ENCODE measurements at regions not wholly inside any gene's neighbourhood (a gene's known extent, or its start where the extent isn't known, plus 50 kb on each side); places are given as distances from the start of the nearest gene placed in this dataset.
"Not testable (repeated sequence)": the region's sequence is repeated elsewhere in the genome, so short reads cannot be mapped to it uniquely, and the experiment has no call there.

DNA sequence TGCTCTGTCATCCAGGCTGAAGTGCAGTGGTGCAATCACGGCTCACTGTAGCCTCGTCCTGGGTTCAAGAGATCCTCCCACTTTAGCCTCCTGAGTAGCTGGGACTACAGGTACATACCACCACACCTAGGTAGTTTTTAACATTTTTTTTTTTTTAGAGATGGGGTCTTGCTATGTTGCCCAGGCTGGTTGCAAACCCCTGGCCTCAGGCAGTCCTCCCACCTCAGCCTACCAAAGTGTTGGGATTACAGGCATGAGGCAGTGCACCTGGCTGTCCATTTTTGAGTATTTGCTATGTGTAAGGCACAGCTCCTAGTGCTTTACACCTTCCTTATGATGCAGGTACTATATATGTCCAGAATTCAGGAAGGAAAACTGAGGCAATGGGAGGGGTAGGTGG, 138.8 kb upstream of the ZNF536 start:
- DNase-seq (ENCODE audit: low read depth in 2 of 2), result no peak

DNA sequence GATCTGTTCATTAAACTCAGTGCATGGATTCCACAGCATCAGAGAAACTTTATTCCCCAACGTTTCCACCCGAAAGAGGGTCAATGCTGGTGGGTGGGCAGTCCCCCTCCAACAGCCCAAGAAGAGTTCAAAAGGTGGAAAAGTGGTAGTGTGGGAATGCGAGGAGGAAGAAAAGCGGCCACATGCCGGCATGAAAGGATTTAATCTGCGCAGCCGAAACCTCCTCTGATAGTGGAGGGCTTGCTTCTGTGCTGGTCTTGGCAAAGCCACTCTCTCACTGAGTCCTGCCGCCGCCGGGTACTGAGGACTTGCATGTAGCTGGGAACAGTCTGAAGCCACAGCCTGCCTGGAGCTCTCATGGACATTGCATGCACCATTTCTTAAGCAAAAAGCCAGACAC, 136.2 kb upstream of the ZNF536 start:
- DNase-seq (ENCODE audit: low read depth in 2 of 2), result no peak

DNA sequence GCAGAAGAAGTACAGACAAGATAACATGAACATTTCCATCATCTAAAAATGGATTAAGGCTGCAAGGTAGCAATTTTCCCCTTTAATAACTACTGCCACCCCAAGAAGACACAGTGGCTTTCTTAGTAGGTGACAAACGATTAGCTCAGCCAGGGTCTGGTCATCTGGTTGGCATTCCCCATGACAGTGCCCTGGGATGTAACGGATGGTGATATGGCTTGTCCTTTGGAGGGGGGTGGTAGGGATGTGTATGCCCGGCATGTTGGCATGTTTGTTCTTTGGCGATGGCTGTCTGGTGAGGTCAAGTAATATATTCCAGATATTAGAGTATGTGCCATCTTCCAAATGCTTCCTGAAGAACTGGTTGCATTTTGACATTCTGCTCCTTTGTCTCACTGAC, 135.6 kb upstream of the ZNF536 start:
- no peak for DNase-seq (ENCODE audit: low read depth in 2 of 2)

DNA sequence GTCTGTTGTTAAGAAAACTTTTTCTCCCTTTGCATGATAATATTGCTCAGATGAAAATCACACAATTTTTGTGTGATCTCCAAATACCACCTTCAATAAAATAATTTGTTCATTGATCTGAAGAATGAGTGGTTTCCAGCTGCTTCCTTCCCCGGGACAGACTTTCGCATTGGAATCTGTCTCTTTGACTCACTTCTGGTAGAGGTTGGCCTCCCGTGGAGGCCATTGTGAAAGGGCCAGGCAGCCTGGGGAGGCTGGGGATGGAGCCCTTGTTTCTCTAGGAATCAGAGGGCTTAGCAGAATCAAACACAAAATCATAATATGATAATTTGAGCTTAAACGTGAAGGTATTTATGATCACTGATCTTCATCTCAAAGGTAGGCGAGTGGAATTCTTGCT, 135.0 kb upstream of the ZNF536 start:
- DNase-seq (ENCODE audit: low read depth in 2 of 2), result no peak

DNA sequence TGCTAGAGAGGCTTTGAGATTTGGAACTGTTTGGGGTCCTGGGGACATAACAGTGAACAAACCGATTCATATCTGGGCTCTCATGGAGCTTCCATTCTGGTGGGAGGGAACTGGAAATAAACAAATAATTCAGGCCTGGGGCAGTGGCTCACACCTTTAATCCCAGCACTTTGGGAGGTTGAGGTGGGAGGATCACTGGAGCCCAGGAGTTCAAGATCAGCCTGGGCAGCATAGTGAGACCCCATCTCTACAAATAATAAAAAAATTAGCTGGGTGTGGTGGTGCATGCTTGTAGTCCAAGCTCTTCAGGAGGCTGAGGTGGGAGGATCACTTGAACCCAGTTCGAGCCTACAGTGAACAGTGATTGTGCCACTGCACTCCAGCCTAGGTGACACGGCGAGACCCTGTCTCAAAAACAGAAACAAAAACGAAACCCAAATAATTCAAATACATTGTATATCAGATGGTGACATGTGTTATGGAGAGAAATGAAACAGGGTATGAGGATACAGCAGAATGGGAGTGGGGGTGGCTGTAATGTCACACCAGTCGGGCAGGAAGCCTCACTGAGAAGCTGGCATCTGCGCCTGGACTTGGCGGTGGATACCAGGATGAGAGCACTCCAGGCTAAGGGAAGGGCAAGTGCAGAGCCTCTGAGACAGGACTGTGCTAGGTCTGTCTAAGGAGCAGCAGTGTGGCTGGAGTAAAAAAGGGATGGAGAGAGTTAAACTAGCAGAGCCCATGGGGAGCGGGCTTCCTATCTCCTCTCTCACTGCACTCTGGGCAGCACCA, 131.1 kb upstream of the ZNF536 start:
- DNase-seq (ENCODE audit: low read depth in 2 of 2), result no peak

DNA sequence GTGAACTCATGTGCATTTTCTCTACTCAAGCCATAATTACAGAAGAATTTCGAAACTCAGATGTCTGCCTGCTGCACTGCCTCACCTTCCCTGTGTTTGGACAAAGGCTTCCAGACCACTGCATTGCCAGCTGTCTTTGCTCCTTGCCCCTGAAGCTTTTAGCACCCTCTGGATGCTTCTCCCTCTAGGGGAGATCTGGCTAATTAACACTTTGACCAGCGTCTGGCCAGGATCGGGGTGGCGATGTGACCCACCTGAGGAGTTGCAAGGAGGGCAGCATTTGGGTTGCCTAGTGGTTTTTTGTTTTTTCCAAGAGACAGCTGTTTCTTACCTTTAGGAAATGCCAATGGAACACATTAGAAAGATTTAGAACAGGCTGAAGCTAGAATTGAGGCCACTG, 127.7 kb upstream of the ZNF536 start:
- DNase-seq (ENCODE audit: low read depth in 2 of 2), result no peak

DNA sequence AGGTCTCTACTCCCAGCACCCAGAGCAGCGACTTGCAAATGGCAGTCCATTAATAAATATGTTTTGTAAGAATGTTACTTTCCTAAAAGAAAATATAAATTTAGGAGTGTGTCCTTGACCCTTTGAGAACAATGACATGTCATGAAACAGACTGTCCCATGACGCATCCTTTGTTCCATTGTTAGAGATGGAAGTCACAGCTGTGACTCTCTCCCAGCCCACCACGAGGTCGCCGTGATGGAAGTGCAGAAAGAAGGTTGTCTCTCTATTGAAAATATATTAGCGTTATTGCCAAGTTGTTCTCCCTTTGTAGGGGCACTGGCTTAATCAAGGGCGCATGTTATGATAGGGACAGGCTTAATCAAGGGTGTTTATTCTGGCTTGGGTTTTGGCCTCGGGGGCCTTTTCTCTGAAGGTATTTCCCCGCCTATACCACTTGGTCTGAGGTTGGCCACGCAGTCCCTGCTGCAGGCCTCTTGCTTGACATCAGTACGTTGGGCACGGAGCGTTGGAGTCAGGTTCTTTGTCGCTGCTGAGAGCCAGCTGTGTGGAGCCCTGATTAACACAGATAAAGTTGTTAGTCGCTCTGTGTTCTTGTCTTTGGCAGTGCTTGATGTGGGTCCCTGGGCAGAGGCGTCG, 126.7 kb upstream of the ZNF536 start:
- DNase-seq (ENCODE audit: low read depth in 2 of 2), result no peak

DNA sequence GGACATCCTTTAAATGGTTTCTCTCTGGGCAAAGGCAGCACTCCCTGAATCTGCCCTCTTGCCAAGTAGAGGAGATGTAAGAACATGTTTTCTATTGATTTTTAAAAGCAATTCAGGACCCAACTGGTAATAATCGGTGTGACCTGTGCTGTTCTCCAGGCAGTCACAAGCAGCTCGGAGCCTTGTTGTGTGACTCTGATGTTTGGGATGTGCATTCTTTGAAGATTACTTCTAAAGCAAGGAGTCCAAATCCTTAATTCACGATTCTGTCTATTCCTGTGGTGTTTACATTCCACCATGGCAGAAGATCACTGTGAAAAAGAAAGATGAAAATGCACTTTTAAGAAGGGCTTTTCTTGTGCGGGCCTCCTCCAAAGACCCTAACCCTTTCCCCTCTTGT, 122.3 kb upstream of the ZNF536 start:
- no peak for DNase-seq (ENCODE audit: low read depth in 2 of 2)

DNA sequence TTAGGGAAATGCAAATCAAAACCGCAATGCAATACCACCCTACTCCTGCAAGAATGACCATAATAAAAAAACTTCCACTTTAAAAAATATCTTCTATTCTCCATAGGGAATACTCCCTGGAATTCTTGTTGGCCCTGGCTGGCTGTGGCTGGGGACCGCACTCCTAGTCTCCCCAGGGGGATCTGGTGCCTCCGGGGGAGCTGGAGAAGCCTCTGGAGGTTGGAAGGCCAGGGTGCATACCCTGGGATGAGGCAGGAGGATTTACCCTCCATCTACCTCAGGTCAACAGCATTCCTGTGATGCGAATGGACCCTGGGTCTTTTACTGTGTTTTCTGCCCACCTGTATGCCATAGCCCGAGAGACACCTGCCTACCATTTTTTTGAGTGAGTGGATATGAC, 120.0 kb upstream of the ZNF536 start:
- no peak for DNase-seq (ENCODE audit: low read depth in 2 of 2)

DNA sequence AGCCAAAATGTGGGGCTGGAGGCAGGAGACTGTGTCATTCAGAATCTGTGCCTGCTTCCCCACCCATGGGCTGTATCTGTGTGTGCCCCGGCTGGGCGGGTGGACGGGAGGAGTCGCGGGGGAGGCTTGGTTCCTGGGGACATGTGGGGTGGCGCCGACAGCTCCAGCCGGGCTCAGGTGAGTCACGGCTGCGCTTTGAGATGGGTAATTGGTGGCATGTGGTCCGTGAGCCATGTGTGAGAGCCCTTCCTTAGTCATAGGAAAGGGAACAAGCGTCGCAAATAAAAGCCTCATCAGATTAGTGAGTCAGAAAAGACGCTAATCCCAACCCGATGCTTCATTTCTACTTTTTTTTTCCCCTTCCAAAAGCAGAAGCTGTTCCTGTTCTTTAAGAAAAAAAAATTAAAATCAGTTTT, 118.6 kb upstream of the ZNF536 start:
- DNase-seq (ENCODE audit: low read depth in 2 of 2), result no peak

DNA sequence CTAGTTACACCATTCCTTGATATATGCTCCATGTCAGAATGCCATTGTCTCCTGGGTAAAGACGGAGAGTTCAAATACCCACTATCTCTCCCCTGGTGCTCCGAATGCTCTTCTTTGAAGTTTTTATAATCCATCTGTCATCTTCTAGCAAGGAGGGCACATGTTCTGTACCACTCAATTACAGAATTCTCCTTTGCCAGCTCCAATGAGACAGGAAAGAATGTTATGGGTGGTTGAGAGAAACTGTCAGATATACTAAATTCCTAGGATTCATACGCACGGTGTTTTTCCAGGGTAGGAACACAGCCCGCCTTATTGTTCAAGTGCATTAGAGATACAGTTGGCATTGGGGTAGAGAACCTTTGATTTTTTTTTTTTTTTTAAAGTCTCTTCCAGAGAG, 118.0 kb upstream of the ZNF536 start:
- DNase-seq (ENCODE audit: low read depth in 2 of 2), result no peak

DNA sequence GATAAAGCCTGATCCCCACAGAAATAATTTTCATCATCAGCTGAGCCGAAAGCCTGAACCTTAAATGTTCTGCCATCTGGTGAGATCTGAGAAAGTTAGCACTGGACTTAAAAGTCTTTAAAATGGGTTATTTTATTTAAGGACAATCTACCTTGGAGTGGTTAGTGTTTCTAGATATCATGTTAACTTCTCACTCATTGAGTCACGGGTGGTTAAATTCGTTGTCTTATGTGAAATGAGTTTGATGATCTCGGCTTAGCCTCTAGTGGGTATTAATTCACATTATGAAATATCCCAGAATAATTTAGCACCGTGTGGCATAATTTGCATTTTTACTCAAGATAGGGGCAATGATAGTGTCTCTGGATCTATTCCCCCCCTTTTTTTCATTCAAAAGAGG, 117.4 kb upstream of the ZNF536 start:
- no peak for DNase-seq (ENCODE audit: low read depth in 2 of 2)

DNA sequence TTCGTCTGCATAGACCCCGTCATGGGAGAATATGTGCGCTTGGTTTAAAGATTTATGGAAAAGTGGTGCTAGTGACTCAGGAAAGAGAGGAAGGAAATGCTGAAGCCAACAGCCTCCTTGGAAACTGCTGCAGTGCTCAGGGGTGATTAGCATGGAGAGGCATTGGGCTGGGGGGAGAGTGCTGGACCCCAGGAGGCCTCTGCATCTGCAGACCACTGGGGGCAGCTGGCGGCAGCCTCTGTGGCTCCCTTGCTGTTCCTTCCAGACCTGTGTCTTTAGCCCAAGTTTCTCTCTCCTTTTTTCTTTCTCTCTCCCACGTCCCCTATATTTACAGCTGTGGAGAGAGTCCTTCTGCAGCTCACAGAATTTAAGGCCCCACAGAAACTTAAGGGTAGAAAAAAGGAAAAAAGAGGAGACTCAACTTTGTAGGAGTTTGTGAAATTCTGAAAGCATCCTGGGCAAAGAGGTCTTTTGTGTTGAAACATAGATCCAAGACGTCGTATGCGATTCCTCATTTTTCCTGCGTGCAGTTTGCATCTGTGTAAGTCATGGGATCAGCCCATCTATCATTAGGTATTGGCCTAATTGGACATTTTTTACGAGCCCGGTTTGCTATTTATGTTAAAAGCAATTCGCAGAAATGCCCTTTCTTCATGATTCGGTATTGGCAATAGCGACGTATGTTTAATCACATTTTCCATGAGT, 116.2 kb upstream of the ZNF536 start:
- DNase-seq (ENCODE audit: low read depth in 2 of 2), result no peak

DNA sequence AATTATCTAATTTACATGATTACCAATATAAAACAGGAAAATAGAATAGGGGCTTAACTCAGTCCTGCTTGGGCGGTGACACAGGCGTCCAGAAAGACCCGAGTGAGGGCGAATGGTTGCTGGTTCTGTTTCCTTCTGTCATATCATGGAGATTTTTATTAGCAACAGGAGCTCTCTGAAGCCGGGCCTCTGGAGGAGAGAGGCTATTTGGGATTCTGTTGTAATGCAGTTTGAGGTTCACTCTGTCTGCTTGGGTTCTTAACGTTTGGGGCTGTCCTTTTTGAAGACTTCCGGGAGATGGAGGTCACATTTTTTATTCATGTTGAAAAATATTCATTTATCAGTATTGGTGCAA, 115.7 kb upstream of the ZNF536 start:
- no peak for DNase-seq (ENCODE audit: low read depth in 2 of 2)

DNA sequence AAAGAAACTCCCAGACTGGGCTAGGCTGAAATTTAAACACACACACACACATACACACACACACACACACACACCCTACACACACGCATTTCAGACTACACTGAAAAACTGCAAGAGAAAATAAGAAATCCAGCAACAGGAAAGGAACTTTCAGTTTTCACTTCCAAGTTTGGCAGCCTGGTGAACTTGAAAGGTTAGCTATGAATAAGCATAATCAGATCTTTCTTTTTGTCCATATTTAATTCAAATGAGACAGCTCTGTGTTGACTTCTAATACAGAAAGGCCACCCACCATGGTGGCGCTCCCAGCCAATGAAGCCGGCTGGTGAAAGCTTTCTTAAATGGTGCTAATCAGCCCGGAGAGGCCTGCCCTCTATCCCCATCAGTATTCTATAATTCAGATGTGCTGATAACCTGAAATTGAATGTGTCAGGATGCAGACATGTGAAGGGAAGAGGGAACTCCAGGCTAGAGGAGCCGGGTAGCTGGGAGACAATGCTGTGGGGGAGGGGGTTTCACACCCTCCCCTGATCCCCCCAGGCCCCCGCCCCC, 108.3 kb upstream of the ZNF536 start:
- no peak for DNase-seq (ENCODE audit: low read depth in 2 of 2)

DNA sequence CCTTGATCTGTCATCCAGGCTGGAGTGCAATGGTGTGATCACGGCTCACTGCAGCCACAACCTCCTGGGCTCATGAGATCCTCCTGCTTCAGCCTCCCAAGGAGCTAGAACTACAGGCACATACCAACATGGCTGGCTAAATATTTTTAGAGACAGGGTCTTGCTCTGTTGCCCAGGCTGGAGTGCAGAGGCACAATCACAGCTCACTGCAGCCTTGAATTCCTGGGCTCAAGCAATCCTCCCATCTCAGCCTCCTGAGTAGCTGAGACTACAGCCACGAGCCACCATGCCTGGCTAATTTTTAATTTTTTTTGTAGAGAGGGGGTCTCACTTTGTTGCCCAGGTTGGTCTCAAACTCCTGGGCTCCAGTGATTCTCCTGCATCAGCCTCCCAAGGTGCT, 106.3 kb upstream of the ZNF536 start:
- not testable (repeated sequence) for DNase-seq (ENCODE audit: low read depth in 2 of 2)

DNA sequence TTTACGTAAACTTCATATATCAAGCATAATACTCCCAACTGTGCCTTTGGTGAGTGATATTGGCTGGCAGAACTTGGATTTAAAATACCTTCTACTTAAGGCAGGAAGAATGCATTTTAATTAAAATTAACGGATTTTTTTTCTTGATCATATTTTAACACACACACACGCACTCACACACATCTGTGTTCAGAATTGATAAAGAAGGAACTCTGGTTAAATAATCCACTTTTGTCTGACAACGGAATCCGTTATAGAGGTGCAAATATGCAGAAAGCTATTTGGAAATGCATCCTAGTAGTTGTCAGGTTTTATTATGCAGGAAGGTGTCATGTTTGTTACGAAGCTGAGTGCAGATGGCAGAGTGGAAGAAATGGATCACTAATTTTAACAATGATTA, 105.5 kb upstream of the ZNF536 start:
- no peak for DNase-seq (ENCODE audit: low read depth in 2 of 2)

DNA sequence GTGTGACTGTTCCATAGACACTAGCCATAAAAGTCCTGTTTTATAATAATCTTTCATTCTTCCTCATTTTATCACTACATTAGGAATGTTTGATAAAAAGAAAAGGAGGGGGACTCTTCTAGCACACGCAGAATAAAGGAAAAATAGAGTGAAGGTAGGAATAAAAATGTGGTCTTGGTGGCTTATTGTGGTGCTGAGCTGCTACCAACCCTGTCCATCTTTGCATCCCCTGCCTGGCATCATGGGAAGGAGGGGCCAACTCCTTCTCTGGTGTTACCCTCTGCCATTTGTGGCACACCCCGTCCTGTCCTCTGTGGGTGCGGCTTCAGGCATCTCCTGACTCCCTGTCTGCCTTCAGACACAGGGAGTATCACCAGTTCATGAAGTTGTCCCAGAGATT, 104.9 kb upstream of the ZNF536 start:
- DNase-seq (ENCODE audit: low read depth in 2 of 2), result no peak

DNA sequence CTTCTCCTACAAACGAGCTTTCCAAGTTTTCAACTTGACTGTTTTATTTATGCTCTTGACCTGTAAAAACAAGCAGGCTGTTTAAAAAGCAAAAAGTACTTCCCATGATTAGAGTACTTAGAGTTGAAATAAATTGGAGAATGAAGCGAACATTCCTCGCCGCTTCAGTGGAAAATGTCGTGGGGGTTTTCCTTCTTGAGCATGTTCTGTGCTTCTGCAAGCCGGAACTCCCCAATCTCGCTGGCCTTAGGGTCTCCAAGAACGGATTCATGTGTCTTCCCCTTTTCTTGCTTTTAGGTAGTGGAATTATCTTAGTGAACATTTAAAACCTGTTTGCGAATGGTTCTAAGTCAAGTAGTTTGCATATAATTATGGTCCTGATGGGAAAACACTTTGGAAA, 103.6 kb upstream of the ZNF536 start:
- DNase-seq (ENCODE audit: low read depth in 2 of 2), result no peak

DNA sequence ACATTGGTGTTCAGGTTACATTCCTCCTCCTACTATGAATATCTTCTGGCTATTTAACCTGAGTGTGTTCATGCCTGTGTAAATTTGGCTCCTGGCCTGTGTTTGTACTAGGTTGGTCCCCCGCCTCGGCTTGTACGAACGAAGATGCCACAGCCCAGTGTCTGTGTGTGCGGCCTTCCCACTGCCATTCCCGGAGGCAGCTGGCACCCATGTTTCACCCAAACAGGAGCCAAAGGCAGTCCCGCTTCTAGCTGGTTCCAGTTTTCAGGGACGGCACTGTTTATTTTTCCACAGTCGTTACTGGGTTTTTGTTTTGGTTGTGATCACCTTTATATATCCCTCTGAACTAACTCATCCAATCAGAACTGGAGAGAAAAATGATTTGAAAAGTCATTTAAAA, 102.5 kb upstream of the ZNF536 start:
- no peak for DNase-seq (ENCODE audit: low read depth in 2 of 2)

DNA sequence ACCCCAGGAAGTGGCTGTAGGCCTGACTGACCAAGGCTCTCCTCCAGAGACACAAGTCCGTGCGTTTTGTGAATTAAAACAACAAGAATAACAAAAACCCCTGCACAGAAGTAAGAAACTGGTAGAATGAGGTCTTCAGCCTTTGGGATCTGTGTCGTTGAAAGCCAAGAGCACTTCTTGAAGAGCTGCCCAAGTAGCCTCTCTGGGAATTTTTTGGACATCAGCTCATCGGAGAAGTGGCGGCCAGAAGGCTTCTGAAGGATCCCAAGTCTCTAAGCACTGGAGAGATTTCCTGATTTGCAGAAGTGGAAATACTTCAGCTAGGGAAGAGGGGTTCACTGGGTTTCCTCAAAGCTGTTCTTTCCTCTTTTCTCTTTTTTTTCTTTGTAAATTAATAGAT, 100.4 kb upstream of the ZNF536 start:
- no peak for DNase-seq (ENCODE audit: low read depth in 2 of 2)

DNA sequence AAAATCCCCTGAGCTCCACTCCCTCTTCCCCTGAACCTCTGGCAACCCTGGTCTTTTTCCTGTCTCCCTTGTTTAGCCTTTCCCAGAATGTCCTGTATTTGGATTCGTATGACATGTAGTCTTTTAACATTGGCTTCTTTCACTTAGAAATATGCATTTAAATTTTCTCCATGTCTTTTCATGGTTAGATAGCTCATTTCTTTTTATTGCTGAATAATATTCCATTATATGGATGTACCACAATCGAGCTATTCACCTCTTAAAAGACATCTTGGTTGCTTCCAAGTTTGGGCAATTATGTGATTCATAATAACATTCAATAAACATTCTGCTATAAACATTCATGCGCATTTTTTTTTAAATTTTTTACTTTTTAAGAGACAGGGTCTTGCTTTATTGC, 99.6 kb upstream of the ZNF536 start:
- DNase-seq (ENCODE audit: low read depth in 2 of 2), result no peak

DNA sequence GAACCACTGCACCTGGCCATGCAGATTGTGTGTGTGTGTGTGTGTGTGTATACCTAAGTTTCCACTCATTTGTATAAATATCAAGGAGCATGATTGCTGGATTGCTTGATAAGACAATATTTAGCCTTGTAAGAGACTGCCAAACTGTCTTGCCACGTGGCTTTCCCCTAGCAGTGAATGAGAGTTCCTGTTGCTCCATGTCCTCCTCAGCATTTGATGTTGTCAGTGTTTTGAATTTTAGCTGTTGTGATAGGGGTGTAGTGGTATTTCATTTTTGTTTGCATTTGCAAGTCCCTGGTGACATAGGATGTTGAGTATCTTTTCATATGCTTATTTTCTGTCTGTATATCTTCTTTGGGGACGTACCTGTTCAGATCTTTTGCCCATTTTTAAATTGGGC, 99.0 kb upstream of the ZNF536 start:
- DNase-seq (ENCODE audit: low read depth in 2 of 2), result no peak

Measured in stimulated activated CD8-positive, alpha-beta memory T cell treated with anti-CD3 and anti-CD28 coated beads, Interleukin-15, amount 100 ng/mL, for 48 hours (primary cell).